VCaP (cell line): ENCODE measurements at regions not wholly inside any gene's neighbourhood (a gene's known extent, or its start where the extent isn't known, plus 50 kb on each side); places are given as distances from the start of the nearest gene placed in this dataset.

Source experiments
- H3K27ac ChIP-seq: fragments of 450-650 bp; 2 replicates; pipeline ENCODE4 v1.5.1; 2017
- TF ChIP-seq, protein P1 (sequence below): fragments of 450-650 bp; conservative IDR thresholded peaks from 2 replicates; pipeline ENCODE4 v1.5.1; 2017; ENCODE audit warnings: mild to moderate bottlenecking, moderate library complexity

DNA sequence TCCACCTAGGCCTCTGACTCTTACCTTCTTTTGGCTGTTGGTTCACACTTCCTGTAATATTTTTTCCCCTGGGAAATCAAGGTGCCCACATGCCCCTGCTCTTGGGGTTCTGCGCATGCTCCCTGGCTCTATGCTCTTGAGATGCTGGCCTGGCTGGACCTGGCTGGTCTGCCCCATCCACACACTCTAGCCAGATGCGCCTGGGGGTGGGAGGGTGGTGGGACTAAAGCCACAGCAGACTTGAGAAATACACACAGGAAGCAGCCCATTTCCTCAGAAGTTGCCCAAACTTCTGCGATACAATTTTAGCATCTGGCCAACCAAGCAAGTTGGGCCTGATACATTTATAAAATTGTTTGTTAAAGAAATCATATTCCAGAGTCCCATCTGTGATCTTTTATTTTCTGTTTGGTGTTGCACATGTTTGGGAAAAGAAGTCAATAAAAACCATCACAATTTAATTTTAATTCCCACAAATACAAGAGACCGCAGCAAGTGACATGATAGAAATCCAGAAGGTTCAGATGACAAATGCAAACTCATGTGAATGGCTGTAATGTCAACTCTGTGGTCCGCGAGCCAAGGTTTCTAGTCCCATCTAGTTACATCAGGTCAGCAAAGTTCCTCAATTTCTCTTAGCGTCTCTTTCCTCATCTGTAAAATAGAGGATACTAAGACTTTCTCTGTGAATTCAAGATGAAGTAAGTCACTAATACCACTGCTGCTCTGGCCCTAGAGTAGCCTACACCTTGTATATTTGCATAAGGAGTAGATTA is 55.9 kb upstream of the MEF2A start:
- TF ChIP-seq, protein P1, sequence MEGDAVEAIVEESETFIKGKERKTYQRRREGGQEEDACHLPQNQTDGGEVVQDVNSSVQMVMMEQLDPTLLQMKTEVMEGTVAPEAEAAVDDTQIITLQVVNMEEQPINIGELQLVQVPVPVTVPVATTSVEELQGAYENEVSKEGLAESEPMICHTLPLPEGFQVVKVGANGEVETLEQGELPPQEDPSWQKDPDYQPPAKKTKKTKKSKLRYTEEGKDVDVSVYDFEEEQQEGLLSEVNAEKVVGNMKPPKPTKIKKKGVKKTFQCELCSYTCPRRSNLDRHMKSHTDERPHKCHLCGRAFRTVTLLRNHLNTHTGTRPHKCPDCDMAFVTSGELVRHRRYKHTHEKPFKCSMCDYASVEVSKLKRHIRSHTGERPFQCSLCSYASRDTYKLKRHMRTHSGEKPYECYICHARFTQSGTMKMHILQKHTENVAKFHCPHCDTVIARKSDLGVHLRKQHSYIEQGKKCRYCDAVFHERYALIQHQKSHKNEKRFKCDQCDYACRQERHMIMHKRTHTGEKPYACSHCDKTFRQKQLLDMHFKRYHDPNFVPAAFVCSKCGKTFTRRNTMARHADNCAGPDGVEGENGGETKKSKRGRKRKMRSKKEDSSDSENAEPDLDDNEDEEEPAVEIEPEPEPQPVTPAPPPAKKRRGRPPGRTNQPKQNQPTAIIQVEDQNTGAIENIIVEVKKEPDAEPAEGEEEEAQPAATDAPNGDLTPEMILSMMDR: no peak
- no peak overlapping the region for H3K27ac ChIP-seq

DNA sequence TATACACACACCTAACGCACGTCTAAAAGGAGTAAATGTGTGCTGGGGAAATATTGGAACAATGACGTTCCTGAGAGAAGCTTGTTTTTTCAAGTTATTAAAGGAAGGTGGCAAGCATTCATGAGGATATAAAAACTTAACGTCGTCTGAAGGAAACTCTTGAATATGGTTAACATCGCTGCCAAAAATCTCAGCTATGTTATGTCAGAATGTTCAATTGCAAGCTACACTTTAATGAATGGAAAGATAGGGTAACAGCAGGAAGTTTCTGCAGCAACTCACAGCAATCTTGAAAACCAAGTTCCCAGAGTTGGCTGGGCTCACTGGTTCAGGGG is 54.3 kb upstream of the MEF2A start:
- H3K27ac ChIP-seq: no peak overlapping the region
- TF ChIP-seq, protein P1: no peak

DNA sequence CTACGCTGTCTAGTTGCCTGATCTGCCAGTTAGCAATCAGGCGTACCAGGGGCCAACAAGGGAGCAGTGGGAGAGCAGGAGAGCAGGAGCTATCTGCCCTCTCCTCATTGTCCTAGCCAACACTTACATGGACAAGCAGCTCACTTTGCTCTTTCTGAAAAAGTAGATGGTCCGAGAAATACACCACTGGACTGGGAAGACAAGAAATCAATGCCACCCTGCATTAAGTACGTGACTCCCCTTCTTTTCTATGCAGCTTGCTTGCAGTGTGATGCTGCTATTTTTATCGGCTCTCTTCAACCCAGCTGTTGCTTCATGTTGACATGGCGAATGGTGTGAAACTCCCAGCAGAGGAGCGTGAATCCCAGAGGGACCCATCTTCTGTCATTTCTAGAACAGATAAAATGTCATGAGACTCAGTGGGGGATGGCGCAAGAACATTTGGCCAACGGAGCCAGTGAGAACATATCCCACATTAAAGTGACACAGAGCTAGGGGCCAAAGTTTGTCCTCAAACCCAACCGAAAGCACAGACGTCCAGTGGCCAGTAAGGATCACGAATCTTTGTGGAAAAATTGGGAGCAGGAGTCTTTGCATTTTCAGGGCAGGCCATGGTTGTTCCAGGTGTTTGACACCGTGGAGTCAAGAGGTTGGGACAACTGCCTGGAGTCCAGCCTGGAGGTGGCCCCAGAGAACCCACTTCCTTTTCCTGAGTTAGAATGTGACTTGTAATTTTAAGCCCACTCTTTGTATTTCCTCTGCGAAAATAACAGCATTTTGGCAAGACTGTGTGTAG is 53.7 kb upstream of the MEF2A start:
- no peak overlapping the region for H3K27ac ChIP-seq
- TF ChIP-seq, protein P1: no peak

DNA sequence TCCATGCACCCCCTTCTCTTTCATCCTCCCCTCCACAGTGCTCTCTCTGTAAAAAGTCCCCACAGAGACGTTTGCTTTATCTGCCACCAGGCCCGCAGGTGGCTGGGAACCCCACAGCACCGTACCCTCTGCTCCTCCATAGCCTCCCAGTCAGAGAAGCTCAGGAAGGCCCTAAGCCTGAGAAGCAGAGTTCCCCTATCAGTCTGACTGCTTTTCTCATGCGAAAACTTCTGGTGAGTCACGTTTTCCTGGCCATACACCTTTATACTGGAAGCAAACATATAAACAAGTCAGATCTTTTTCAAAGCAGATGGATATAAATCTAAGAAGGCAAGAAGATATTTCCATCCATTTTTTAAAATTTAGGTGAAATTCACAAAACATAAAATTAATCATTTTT is 51.5 kb upstream of the MEF2A start:
- no peak overlapping the region for H3K27ac ChIP-seq
- TF ChIP-seq, protein P1: no peak
